WTC11 (cell line): ENCODE measurements at regions not wholly inside any gene's neighbourhood (a gene's known extent, or its start where the extent isn't known, plus 50 kb on each side); places are given as distances from the start of the nearest gene placed in this dataset.

Source experiments
- E2F1 ChIP-seq: sonication (generic); formaldehyde crosslinking; IDR thresholded peaks from 2 replicates; pipeline ENCODE4 v1.8.0; 2022; ENCODE audit warnings: mild to moderate bottlenecking, missing genetic modification reagents
- ELF4 ChIP-seq: sonication (generic); formaldehyde crosslinking; IDR thresholded peaks from 2 replicates; pipeline ENCODE4 v1.8.1; 2022; ENCODE audit warnings: low read depth, mild to moderate bottlenecking, moderate library complexity, missing genetic modification reagents
- TF ChIP-seq, protein P1 (sequence below): fragments of 200-600 bp; IDR thresholded peaks from 2 replicates; pipeline ENCODE4 v1.8.0; 2022; ENCODE audit warnings: antibody characterized with exemption
- TF ChIP-seq, protein P2 (sequence below): sonication (generic); formaldehyde crosslinking; IDR thresholded peaks from 2 replicates; pipeline ENCODE4 v1.8.0; 2022; ENCODE audit warnings: mild to moderate bottlenecking, missing genetic modification reagents

GRCh38 chr4:53840643-53841042 lies 223.8 kb downstream of the CHIC2 start:
- TF ChIP-seq, protein P1, sequence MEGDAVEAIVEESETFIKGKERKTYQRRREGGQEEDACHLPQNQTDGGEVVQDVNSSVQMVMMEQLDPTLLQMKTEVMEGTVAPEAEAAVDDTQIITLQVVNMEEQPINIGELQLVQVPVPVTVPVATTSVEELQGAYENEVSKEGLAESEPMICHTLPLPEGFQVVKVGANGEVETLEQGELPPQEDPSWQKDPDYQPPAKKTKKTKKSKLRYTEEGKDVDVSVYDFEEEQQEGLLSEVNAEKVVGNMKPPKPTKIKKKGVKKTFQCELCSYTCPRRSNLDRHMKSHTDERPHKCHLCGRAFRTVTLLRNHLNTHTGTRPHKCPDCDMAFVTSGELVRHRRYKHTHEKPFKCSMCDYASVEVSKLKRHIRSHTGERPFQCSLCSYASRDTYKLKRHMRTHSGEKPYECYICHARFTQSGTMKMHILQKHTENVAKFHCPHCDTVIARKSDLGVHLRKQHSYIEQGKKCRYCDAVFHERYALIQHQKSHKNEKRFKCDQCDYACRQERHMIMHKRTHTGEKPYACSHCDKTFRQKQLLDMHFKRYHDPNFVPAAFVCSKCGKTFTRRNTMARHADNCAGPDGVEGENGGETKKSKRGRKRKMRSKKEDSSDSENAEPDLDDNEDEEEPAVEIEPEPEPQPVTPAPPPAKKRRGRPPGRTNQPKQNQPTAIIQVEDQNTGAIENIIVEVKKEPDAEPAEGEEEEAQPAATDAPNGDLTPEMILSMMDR, result no peak
- no peak for TF ChIP-seq E2F1
- no peak for TF ChIP-seq ELF4 (CRISPR knock-in tag)
- TF ChIP-seq, protein P2, sequence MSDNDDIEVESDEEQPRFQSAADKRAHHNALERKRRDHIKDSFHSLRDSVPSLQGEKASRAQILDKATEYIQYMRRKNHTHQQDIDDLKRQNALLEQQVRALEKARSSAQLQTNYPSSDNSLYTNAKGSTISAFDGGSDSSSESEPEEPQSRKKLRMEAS (CRISPR knock-in tag), result no peak
